GM18867 (cell line): ENCODE measurements at regions not wholly inside any gene's neighbourhood (a gene's known extent, or its start where the extent isn't known, plus 50 kb on each side); places are given as distances from the start of the nearest gene placed in this dataset.
"Not testable (repeated sequence)": the region's sequence is repeated elsewhere in the genome, so short reads cannot be mapped to it uniquely, and the experiment has no call there.

Experiments used
- ATAC-seq: cut with Tn5 transposase; IDR thresholded peaks from one replicate; pipeline ENCODE4 v1.9.1; 2021; ENCODE audit warnings: mild to moderate bottlenecking, moderate library complexity; ENCODE audit not compliant: unreplicated experiment

GRCh38 chr1:110260194-110260593 is 50.1 kb downstream of the KCNC4 start:
- no peak for ATAC-seq

- ATAC-seq = no peak
Measured at GRCh38 chr1:110262296-110262695, 52.2 kb downstream of the KCNC4 start.

- no peak for ATAC-seq
Measured at GRCh38 chr1:110262846-110263631, 52.9 kb downstream of the KCNC4 start.

- no peak for ATAC-seq
Measured at GRCh38 chr1:110264430-110264829, 54.3 kb downstream of the KCNC4 start.

- ATAC-seq = no peak
Measured at GRCh38 chr1:110265186-110265585, 55.1 kb downstream of the KCNC4 start.

GRCh38 chr1:110266834-110267233 is 56.7 kb downstream of the KCNC4 start:
- no peak for ATAC-seq

- ATAC-seq = no peak
Measured at GRCh38 chr1:110267260-110267659, 57.1 kb downstream of the KCNC4 start.

GRCh38 chr1:110272045-110272444 is 61.9 kb downstream of the KCNC4 start:
- ATAC-seq = no peak

- ATAC-seq = not testable (repeated sequence)
Measured at GRCh38 chr1:110273832-110274231, 63.7 kb downstream of the KCNC4 start.

GRCh38 chr1:110280126-110280525 is 59.1 kb upstream of the RBM15 start:
- no peak for ATAC-seq

- ATAC-seq = no peak
Measured at GRCh38 chr1:110280804-110281203, 58.4 kb upstream of the RBM15 start.

- ATAC-seq = no peak
Measured at GRCh38 chr1:110281363-110282290, 57.5 kb upstream of the RBM15 start.

GRCh38 chr1:110282395-110282794 is 56.8 kb upstream of the RBM15 start:
- no peak for ATAC-seq

GRCh38 chr1:110283677-110284076 is 55.5 kb upstream of the RBM15 start:
- no peak for ATAC-seq

GRCh38 chr1:110285316-110285715 is 53.9 kb upstream of the RBM15 start:
- no peak for ATAC-seq

GRCh38 chr1:110286564-110286963 is 52.6 kb upstream of the RBM15 start:
- peak; percentile 53 for ATAC-seq

- no peak for ATAC-seq
Measured at GRCh38 chr1:110288111-110288510, 51.1 kb upstream of the RBM15 start.
